Body of pancreas (tissue), 4 donors: ENCODE measurements at regions not wholly inside any gene's neighbourhood (a gene's known extent, or its start where the extent isn't known, plus 50 kb on each side); places are given as distances from the start of the nearest gene placed in this dataset.

Experiments used
- ATAC-seq: fragments of 150-250 bp; one replicate; pipeline ENCODE4 v1.9.1; 2016
- DNase-seq, 4 donors: peaks; one replicate each; pipeline ENCODE4 v3.0.0-alpha.2; 2019
- H3K27ac ChIP-seq, 4 donors: fragments of 200-600 bp; sonication (generic); 1 replicate in 3 of 4; 2 replicates in 1 of 4; pipeline versions ENCODE4 v1.5.1 to v1.6.1; 2016 to 2019; ENCODE audit warnings: mild to moderate bottlenecking in 1 of 4, mixed read lengths in 1 of 4, moderate library complexity in 1 of 4
- H3K27me3 ChIP-seq, 2 donors: fragments of 200-600 bp; sonication (generic); one replicate each; pipeline ENCODE4 v1.6.0; 2016; ENCODE audit warnings: mild to moderate bottlenecking in 1 of 2
- H3K36me3 ChIP-seq, 2 donors: fragments of 200-600 bp; sonication (generic); replicated peaks in 1 of 2; 2 replicates each; pipeline ENCODE4 v1.5.1; 2016; ENCODE audit warnings: low read depth in 2 of 2; ENCODE audit not compliant: insufficient read depth in 1 of 2
- H3K4me1 ChIP-seq: fragments of 200-600 bp; sonication (generic); one replicate; pipeline ENCODE4 v1.6.0; 2016
- H3K4me3 ChIP-seq, 2 donors: fragments of 200-600 bp; sonication (generic); 1 replicate in 1 of 2; 2 replicates in 1 of 2; pipeline ENCODE4 v1.5.1; 2016 to 2019
- H3K9me3 ChIP-seq, 3 donors: fragments of 200-600 bp; sonication (generic); 1 replicate in 2 of 3; 2 replicates in 1 of 3; pipeline ENCODE4 v1.5.1; 2016
- POLR2A ChIP-seq, 3 donors: fragments of 450-650 bp; IDR thresholded peaks; one replicate each; pipeline ENCODE4 v1.6.1; 2016; ENCODE audit warnings: antibody characterized with exemption in 3 of 3, mild to moderate bottlenecking in 2 of 3
- WGBS, 2 donors: methylation state at CpG; one replicate each; pipeline ENCODE4 v1.1.5; 2017; 5-methylcytosine and 5-hydroxymethylcytosine counted together
- intact Hi-C: fragments of 100-400 bp; cut with DNase I; formaldehyde crosslinking; loops from one replicate; pipeline ENCODE4 v1.15.1; 2023
- TF ChIP-seq, protein P1 (sequence below), 7 experiments: fragments of 450-650 bp in 4 of 7; fragments of 200-600 bp in 3 of 7; sonication (generic) in 3 of 7; IDR thresholded peaks; one replicate each; pipeline ENCODE4 v1.5.1; 2016 to 2019; ENCODE audit warnings: antibody characterized with exemption in 7 of 7

DNA sequence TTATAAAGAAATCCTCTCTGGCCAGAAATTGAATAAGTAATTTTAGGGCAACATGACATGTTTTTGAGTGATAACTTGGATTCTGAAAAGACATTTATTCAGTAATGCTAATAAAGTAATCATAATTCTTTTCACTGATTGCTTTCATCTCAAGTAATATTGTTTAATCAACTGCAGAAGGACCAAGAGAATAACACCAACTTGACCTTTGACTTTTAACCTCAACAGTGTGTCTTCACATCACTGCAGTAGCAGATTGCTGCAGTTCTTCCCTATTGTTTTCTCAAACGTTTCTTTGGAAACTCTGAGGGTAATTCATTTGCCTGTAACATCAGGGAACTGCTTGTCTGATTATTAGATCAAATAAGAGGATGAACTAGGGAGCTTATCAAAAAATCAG is 104.9 kb upstream of the UPP2 start:
- Histone ChIP-seq H3K27ac (no peak overlapping the region), H3K36me3 (no peaks in the 10 kb centered on the region), H3K4me1 (no peaks in the 10 kb centered on the region), H3K4me3 (no peak overlapping the region), H3K9me3 (no peaks in the 10 kb centered on the region), H3K27me3 (no peaks in the 10 kb centered on the region)
- intact Hi-C loops: no loop called here
- no peak for DNase-seq
- TF ChIP-seq POLR2A (IDR thresholded peaks at IDR 0.05): no peak
- TF ChIP-seq, protein P1, sequence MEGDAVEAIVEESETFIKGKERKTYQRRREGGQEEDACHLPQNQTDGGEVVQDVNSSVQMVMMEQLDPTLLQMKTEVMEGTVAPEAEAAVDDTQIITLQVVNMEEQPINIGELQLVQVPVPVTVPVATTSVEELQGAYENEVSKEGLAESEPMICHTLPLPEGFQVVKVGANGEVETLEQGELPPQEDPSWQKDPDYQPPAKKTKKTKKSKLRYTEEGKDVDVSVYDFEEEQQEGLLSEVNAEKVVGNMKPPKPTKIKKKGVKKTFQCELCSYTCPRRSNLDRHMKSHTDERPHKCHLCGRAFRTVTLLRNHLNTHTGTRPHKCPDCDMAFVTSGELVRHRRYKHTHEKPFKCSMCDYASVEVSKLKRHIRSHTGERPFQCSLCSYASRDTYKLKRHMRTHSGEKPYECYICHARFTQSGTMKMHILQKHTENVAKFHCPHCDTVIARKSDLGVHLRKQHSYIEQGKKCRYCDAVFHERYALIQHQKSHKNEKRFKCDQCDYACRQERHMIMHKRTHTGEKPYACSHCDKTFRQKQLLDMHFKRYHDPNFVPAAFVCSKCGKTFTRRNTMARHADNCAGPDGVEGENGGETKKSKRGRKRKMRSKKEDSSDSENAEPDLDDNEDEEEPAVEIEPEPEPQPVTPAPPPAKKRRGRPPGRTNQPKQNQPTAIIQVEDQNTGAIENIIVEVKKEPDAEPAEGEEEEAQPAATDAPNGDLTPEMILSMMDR (IDR thresholded peaks at IDR 0.05): no peak
- no peak for ATAC-seq
- 16 to 26% methylated on average over 1 of the region's 1 CpG for WGBS, 2 donors

DNA sequence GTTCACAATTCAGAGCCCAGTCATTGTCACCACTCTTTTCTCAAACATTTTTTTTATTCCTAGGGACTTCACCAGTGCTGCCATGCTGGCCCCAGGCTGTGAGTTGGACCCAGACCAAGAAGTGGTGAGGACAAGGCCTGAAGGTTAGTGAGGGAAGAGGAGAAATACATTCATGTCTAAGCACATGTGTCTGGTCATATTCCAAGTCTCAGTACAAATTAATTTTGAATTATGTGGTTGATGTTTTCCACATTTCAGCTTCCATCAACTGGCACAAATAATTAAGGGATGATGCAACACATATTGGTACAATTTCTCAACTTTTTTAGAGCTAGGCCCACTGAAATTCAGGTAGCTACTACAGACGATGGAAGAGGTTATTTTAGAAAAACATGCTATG is 106.6 kb upstream of the UPP2 start:
- ATAC-seq (no peak), DNase-seq (no peak)
- Histone ChIP-seq H3K36me3 (no peaks in the 10 kb centered on the region), H3K4me3 (no peak overlapping the region), H3K27ac (no peak overlapping the region), H3K4me1 (no peaks in the 10 kb centered on the region), H3K27me3 (no peaks in the 10 kb centered on the region), H3K9me3 (no peaks in the 10 kb centered on the region)
- WGBS, 2 donors: 86 to 100% methylated on average over 1 of the region's 1 CpG
- TF ChIP-seq POLR2A (IDR thresholded peaks at IDR 0.05): no peak
- TF ChIP-seq, protein P1 (IDR thresholded peaks at IDR 0.05): no peak
- intact Hi-C loops: no loop called here

DNA sequence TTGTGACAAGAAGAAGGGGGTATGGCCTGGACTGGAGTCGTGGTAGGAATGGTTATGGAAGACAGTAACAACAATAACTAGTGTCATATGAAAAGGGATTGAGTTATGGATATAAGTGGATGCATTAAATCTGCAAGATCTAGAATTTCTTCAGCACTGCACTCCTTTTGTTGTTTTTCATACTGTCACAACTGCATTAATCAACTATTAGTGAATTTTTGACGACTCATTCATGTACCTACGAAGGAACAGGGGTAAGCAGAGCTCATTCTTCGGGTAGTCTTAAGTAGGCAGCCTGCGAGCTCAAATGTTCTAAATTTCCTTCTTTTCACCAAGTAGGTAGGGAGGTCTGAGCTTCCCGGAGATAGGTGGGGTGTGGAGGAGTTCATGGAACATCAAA is 109.7 kb upstream of the UPP2 start:
- DNase-seq (no peak), ATAC-seq (no peak)
- H3K27ac ChIP-seq: no peak overlapping the region
- H3K27me3 ChIP-seq: no peaks in the 10 kb centered on the region
- intact Hi-C loops: no loop called here
- TF ChIP-seq POLR2A (IDR thresholded peaks at IDR 0.05): no peak
- TF ChIP-seq, protein P1 (IDR thresholded peaks at IDR 0.05): no peak
- no peaks in the 10 kb centered on the region for H3K4me1 ChIP-seq
- H3K9me3 ChIP-seq: no peaks in the 10 kb centered on the region
- 63 to 64% methylated on average over 6 of the region's 6 CpGs for WGBS, 2 donors
- H3K4me3 ChIP-seq: no peak overlapping the region
- no peaks in the 10 kb centered on the region for H3K36me3 ChIP-seq

DNA sequence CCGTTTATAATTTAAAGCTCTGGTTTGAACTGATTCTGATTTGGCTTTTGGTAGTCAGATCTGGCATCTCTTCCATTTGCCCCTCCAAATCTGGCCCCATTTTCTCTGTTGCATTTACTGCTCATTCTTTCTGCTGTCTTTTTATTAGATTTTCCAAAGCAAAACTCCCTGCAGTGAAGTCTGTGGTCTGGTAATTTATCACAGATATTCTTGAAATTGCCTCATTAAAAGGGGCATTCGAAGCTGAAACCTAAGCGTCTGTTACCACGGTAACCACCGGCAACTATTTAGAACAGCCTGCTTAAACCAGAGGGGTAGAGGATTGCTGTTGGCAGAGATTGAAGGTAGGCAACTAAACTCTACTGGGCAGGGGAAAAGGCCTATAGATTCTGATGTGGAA is 111.5 kb upstream of the UPP2 start:
- Histone ChIP-seq H3K4me3 (no peak overlapping the region), H3K36me3 (no peaks in the 10 kb centered on the region), H3K4me1 (no peaks in the 10 kb centered on the region), H3K9me3 (no peaks in the 10 kb centered on the region), H3K27ac (no peak overlapping the region), H3K27me3 (no peaks in the 10 kb centered on the region)
- 33 to 39% methylated on average over 5 of the region's 5 CpGs for WGBS, 2 donors
- TF ChIP-seq, protein P1 (IDR thresholded peaks at IDR 0.05): no peak
- no peak for TF ChIP-seq POLR2A (IDR thresholded peaks at IDR 0.05)
- no peak for DNase-seq
- ATAC-seq: no peak
- intact Hi-C loops: no loop called here

DNA sequence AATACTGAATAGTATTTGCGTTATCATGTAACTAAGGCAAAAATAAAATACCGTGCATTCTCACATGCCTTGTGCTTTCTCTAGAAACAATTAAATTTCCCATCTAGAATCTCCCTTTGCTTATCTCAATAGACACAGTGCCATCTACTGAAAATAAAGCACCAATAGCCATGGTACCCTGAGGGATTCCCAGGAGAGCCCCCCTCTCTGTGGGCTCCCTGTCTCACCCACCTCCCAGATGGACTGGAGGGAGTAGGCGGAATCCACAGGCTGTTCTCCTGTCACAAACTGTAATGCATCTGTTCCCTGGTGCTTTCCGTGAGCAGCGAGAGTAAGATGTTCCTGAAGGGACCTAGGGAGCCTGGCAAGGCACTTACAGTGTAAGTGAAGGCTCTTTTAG is 112.4 kb upstream of the UPP2 start:
- TF ChIP-seq, protein P1 (IDR thresholded peaks at IDR 0.05): no peak
- TF ChIP-seq POLR2A (IDR thresholded peaks at IDR 0.05): no peak
- WGBS, 2 donors: 87 to 91% methylated on average over 5 of the region's 5 CpGs
- Histone ChIP-seq H3K27ac (no peak overlapping the region), H3K4me1 (no peaks in the 10 kb centered on the region), H3K9me3 (no peaks in the 10 kb centered on the region), H3K36me3 (no peaks in the 10 kb centered on the region), H3K27me3 (no peaks in the 10 kb centered on the region), H3K4me3 (no peak overlapping the region)
- no peak for ATAC-seq
- DNase-seq: no peak
- intact Hi-C loops: no loop called here
